Erythroblast (primary cell): ENCODE measurements at regions not wholly inside any gene's neighbourhood (a gene's known extent, or its start where the extent isn't known, plus 50 kb on each side); places are given as distances from the start of the nearest gene placed in this dataset.

Experiments used
- GATA1 ChIP-seq: IDR thresholded peaks from 2 replicates; pipeline ENCODE4 v1.6.1; 2011; ENCODE audit warnings: low read depth, mild to moderate bottlenecking, control low read depth, low read length, moderate library complexity
- POLR2A ChIP-seq: IDR thresholded peaks from 2 replicates; pipeline ENCODE4 v1.6.1; 2011; ENCODE audit warnings: mild to moderate bottlenecking, low read length

GRCh38 chrX:10078266-10078665 lies 78.5 kb upstream of the CLCN4 start:
- TF ChIP-seq POLR2A (no peak), GATA1 (no peak)
